Midbrain (tissue), 1 donor: ENCODE measurements at regions not wholly inside any gene's neighbourhood (a gene's known extent, or its start where the extent isn't known, plus 50 kb on each side); places are given as distances from the start of the nearest gene placed in this dataset.

ENCODE experiments used
- DNase-seq: peaks from one replicate; lab custom pipeline; 2025; lab: John Stamatoyannopoulos, UW

DNA sequence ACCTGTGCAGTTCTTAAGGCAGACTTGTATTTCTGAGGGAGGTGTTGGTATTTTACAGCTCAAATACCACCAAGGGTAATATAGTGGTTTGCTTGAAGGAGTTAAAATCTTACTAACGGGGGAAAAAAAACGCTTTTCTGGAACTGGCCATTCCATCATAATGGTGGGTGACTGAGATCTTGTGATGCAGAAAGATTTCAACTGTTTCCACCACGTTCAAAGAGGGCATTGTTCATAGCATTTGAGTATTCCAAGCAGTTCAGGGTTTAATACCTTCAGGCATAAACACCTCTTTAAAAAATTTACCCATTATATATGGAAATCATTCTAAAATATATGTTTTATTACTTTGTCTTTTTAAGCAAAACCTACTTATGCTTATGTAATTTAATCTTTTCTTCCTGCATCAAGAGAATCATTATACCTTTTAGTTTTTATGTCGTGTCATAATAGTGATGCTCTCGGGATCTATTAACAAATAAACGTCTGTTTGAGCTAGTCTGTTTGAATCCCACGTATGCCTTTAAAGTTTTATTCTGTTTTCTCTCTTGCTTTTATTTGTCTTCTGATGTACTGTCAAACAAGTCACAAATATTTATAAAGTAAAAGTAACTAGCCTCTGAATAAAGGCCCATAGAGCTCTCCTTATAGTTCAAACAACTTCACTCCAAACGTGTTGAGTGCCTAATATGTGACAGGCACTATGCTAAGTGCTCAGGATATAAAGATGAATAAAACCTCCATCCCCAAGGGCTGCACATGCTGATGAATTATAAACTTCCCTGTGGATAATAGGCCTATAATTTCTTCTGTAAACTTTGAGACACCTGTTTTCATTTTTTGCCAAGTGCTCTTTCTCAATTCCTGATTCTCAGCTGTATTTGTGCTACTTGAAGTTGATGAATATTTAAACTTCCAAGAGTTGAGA is 298.8 kb upstream of the FERMT1 start:
- DNase-seq = no peak

DNA sequence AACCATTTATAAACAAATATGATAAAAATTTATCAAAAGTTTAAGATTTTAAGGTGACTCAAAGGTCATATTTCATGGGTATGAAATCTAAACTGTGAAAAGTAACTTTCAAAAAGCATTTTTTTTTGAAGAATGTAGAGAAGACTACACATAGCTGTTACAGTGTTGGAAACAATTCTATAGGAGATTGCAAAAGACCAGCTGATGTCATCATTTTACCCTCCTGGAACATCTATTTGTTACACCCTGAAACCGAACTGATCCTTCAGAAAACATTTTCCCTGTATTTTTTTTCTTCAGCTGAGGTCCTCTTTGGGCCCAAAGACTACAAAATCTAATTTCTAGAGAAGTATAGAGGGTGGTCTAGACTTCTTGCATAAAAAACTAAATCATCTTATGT is 297.5 kb upstream of the FERMT1 start:
- DNase-seq = no peak

- DNase-seq = no peak
Observed at GRCh38 chr20:6418732-6419131, 295.9 kb upstream of the FERMT1 start.

DNA sequence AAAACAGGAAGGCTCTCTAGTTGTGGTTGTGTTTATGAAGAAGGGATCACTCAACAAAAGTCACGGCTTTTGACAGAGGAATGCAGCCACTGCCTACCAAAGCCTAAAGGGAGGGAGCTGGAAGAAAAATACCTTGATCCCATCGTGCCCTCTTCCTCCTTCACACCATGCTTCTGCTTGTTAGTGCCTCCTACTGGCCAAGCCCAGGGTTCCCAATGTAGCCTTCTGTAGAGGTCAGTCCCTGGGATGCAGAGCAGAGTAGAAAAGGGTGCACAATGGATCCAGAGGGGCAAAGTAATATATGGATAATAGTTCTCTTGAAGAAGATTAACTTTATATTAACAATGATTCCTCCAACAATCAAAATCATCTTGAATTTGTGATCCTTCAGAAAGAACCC is 293.5 kb upstream of the FERMT1 start:
- no peak for DNase-seq

DNA sequence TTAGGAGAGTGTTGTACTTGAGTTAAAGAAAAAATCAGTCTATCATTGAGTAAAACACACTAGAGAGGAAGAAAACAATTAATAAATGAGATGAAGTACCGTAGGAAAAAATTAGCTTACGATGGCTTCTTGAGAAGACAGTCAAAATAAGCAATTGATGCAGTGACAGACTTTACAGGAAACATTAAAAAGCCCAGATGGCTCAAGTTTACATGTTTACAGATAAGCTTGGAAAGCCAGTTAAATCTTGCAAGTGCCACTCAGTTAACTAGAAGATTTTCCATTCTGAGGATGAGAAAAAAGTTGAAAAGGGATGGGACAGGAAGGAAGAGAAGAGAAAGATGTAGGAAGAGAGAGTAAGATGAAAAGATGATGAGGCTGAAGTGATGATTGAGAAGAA is 288.8 kb upstream of the FERMT1 start:
- DNase-seq = no peak

- no peak for DNase-seq
Observed at GRCh38 chr20:6410721-6411120, 287.9 kb upstream of the FERMT1 start.

- DNase-seq = no peak
Observed at GRCh38 chr20:6407163-6407562, 284.3 kb upstream of the FERMT1 start.

- no peak for DNase-seq
Observed at GRCh38 chr20:6401893-6402557, 279.2 kb upstream of the FERMT1 start.

- no peak for DNase-seq
Observed at GRCh38 chr20:6397115-6397514, 274.3 kb upstream of the FERMT1 start.

- DNase-seq = no peak
Observed at GRCh38 chr20:6395695-6396094, 272.9 kb upstream of the FERMT1 start.

GRCh38 chr20:6388671-6389197 is 265.9 kb upstream of the FERMT1 start:
- DNase-seq = no peak

DNA sequence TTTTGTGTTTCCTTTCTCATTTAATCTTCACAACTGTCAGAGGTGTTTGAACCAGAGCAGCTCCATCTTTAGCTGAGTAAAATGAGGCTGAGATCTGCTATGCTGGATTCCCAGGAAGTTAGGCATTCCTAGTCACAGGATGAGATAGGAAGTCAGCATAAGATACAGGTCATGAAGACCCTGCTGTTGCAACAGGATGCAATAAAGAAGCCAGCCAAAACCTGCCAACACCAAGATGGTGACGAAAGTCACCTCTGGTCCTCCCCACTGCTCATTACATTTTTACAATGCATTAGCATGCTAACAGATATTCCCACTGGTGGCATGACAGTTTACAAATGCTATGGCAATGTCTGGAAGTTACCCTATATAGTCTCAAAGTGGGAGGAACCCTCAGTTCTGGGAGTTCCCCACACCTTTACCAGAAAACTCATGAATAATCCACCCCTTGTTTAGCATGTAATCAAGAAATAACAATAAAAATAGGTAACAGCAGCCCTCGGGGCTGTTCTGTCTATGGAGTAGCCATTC is 262.2 kb upstream of the FERMT1 start:
- no peak for DNase-seq

DNA sequence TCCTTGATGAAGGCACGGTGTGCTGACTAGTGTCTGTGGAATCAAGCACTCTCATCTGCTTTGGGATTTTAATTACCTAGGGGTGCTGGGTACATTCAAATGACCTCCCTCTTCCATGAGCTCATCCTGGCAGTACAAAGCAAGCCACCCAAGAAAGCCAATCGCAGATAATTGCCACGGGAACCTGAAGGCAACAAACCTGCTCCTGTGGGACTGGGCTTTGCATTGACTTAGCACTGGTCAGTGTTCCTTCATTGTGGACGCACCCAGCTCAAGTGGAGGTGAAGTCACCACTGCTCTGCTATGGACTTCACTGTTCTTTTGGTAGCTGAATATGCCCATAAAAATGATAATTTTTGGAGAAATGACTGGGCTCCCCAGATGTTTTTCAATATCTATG is 261.6 kb upstream of the FERMT1 start:
- DNase-seq = no peak

- no peak for DNase-seq
Observed at GRCh38 chr20:6381887-6382286, 259.1 kb upstream of the FERMT1 start.

DNA sequence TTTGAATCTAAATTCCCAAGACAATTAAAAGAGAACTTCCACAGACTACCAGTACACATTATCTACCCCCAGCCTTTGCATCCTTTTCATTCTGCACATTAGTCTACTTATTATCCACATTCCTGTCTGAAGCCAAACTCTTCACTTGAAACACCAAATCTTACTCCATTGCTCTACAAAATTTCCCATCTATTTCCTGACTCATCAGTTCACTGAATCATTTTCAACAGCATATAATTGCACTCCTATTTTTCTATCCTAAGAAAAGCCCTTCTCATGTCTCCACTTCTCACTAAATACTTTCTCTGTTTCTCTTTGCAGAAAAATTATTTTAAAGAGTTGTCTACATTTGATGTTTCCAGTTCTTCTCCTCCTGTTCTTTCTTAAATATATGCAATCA is 239.4 kb upstream of the FERMT1 start:
- no peak for DNase-seq

DNA sequence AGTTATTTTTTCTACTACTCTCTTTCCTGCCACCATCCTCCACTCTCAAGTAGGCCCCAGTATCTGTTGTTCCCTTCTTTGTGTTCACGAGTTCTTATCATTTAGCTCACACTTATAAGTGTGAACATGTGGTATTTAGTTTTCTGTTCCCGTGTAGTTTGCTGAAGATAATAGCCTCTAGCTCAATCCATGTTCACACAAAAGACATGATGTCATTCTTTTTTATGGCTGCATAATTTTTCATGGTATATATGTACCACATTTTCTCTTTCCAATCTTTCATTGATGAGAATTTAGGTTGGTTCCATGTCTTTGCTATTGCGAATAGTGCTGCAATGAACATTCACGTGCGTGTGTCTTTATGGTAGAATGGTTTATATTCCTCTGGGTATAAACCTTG is 237.9 kb upstream of the FERMT1 start:
- DNase-seq = no peak

DNA sequence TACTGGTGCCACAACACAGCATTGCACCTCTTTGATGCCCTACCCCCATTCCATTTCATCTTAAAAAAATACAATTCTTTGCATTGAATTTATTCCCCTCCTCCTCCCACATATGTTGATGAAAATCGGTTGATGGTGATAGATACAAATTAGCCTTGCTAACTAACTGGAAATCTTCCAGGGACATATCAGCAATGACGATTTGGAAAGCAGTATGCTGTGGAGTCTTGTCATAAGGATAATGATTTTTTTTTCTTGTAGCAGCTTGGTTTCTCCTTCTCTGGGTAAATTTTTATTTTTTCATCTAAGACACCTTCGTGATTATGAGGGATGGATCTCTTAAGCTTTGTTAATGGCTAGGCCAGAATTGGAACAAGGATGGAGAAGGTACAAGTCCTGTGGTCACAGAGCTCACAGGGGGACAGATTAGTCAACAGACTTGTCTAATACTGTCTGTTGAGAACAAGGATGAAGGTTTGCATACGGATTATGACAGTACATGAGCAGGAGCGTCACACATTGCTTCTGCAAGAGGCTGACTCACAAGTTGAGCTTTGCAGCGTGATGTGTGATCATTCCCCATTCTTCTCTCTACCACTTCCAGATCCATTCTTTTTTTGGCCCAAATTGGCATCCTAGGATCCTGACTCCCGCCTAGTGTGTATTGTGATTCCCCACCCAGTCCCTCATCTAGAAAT is 233.1 kb upstream of the FERMT1 start:
- no peak for DNase-seq

DNA sequence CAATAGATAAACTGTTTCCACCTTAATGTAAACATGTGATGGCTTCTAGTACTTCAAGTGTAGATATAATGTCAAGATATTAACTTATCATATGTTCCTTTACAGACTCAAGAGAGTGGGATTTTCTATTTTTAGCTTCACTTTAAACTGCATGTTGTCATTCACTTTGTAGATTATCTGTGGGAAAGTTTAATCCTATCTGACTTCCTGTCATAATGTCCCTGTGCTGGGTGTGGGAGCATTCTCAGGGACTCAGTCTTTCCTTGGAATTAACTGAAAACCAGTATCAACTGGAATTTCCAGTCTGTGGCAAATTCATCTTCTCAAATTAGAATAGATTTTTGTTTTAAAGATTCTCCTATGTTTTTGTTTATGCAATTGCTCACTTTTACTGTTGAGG is 226.1 kb upstream of the FERMT1 start:
- no peak for DNase-seq

GRCh38 chr20:6347916-6348315 is 225.1 kb upstream of the FERMT1 start:
- no peak for DNase-seq

GRCh38 chr20:6341491-6341890 is 218.7 kb upstream of the FERMT1 start:
- DNase-seq = no peak

- no peak for DNase-seq
Observed at GRCh38 chr20:6339176-6339575, 216.3 kb upstream of the FERMT1 start.

DNA sequence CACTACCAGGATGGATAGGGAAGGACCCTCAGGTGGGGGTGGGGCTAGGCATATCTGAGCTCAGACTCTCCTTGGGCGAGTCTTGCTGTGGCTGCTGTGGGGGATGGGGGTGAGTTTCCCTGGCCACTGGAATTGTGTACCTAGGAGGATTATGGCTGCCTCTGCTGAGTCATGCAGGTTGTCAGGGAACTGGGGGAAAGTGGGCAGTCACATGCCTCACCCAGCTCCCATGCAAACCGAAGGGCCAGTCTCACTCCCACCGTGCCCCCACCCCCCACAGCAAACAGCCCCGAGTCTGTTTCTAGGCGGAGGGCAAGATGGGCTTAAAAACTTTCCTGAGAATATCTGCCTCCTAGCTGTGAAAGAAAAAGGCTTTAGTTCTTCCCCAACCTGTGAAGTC is 210.3 kb upstream of the FERMT1 start:
- no peak for DNase-seq
